Muscle of arm (tissue), 1 donor: ENCODE measurements at regions not wholly inside any gene's neighbourhood (a gene's known extent, or its start where the extent isn't known, plus 50 kb on each side); places are given as distances from the start of the nearest gene placed in this dataset.
A peak's percentile ranks its signal among the peaks of the same experiment; 100 is the strongest.
"Not testable (repeated sequence)": the region's sequence is repeated elsewhere in the genome, so short reads cannot be mapped to it uniquely, and the experiment has no call there.

Experiments used
- DNase-seq: peaks from one replicate; pipeline ENCODE4 v3.0.0-alpha.2; 2013

- DNase-seq, result no peak
Observed at GRCh38 chr4:131638781-131639180, 1510.3 kb upstream of the PCDH10 start.

- DNase-seq, result no peak
Observed at GRCh38 chr4:131644619-131645018, 1504.5 kb upstream of the PCDH10 start.

GRCh38 chr4:131649227-131649626 is 1499.9 kb upstream of the PCDH10 start:
- DNase-seq, result no peak

- no peak for DNase-seq
Observed at GRCh38 chr4:131650951-131651350, 1498.1 kb upstream of the PCDH10 start.

- not testable (repeated sequence) for DNase-seq
Observed at GRCh38 chr4:131683314-131683713, 1465.8 kb upstream of the PCDH10 start.

- DNase-seq, result no peak
Observed at GRCh38 chr4:131721883-131722282, 1427.2 kb upstream of the PCDH10 start.

GRCh38 chr4:131723069-131723468 is 1426.0 kb upstream of the PCDH10 start:
- DNase-seq, result not testable (repeated sequence)

- DNase-seq, result peak; percentile 73
Observed at GRCh38 chr4:131724847-131725246, 1424.2 kb upstream of the PCDH10 start.

GRCh38 chr4:131725521-131725920 is 1423.6 kb upstream of the PCDH10 start:
- DNase-seq, result not testable (repeated sequence)

- not testable (repeated sequence) for DNase-seq
Observed at GRCh38 chr4:131726940-131727339, 1422.2 kb upstream of the PCDH10 start.

GRCh38 chr4:131727418-131727817 is 1421.7 kb upstream of the PCDH10 start:
- not testable (repeated sequence) for DNase-seq

GRCh38 chr4:131729205-131729604 is 1419.9 kb upstream of the PCDH10 start:
- not testable (repeated sequence) for DNase-seq

- DNase-seq, result not testable (repeated sequence)
Observed at GRCh38 chr4:131729716-131730398, 1419.2 kb upstream of the PCDH10 start.

- not testable (repeated sequence) for DNase-seq
Observed at GRCh38 chr4:131730574-131730973, 1418.5 kb upstream of the PCDH10 start.

- not testable (repeated sequence) for DNase-seq
Observed at GRCh38 chr4:131732034-131732630, 1417.0 kb upstream of the PCDH10 start.

- not testable (repeated sequence) for DNase-seq
Observed at GRCh38 chr4:131734321-131734720, 1414.8 kb upstream of the PCDH10 start.

- DNase-seq, result not testable (repeated sequence)
Observed at GRCh38 chr4:131734851-131735385, 1414.2 kb upstream of the PCDH10 start.

- not testable (repeated sequence) for DNase-seq
Observed at GRCh38 chr4:131738991-131739390, 1410.1 kb upstream of the PCDH10 start.

GRCh38 chr4:131741836-131742235 is 1407.3 kb upstream of the PCDH10 start:
- DNase-seq, result not testable (repeated sequence)

GRCh38 chr4:131742536-131743205 is 1406.4 kb upstream of the PCDH10 start:
- DNase-seq, result not testable (repeated sequence)

- DNase-seq, result not testable (repeated sequence)
Observed at GRCh38 chr4:131743348-131743747, 1405.7 kb upstream of the PCDH10 start.

- DNase-seq, result not testable (repeated sequence)
Observed at GRCh38 chr4:131747203-131747602, 1401.9 kb upstream of the PCDH10 start.

GRCh38 chr4:131749224-131749623 is 1399.9 kb upstream of the PCDH10 start:
- DNase-seq, result not testable (repeated sequence)
